H1 (cell line): ENCODE measurements at regions not wholly inside any gene's neighbourhood (a gene's known extent, or its start where the extent isn't known, plus 50 kb on each side); places are given as distances from the start of the nearest gene placed in this dataset.

ENCODE experiments used
- EZH2 ChIP-seq: fragments of 200-600 bp; sonication (generic); IDR thresholded peaks from 2 replicates; pipeline ENCODE4 v1.7.1; 2012; ENCODE audit warnings: low read depth, mild to moderate bottlenecking, moderate library complexity, low read length, inconsistent platforms; ENCODE audit not compliant: severe bottlenecking
- POLR2A ChIP-seq, 2 experiments: IDR thresholded peaks; 1 replicate in 1 of 2; 2 replicates in 1 of 2; pipeline ENCODE4 v1.6.1; 2011; ENCODE audit warnings: low read depth in 2 of 2, low read length in 2 of 2, mild to moderate bottlenecking in 2 of 2; ENCODE audit errors: control extremely low read depth in 1 of 2
- RFX5 ChIP-seq: IDR thresholded peaks from 2 replicates; pipeline ENCODE4 v1.6.1; 2011; ENCODE audit warnings: low read depth, low read length, improper control_type of control experiment, borderline replicate concordance
- SP4 ChIP-seq: IDR thresholded peaks from 2 replicates; pipeline ENCODE4 v1.6.1; 2012; ENCODE audit warnings: low read length, inconsistent platforms
- SRF ChIP-seq: IDR thresholded peaks from 2 replicates; pipeline ENCODE4 v1.6.1; 2011; ENCODE audit warnings: mild to moderate bottlenecking, low read depth, low read length, moderate library complexity

GRCh38 chr18:70491734-70492348 lies 203.0 kb downstream of the SOCS6 start:
- TF ChIP-seq POLR2A (IDR thresholded peaks at IDR 0.05; ENCODE audit: control extremely low read depth in 1 of 2, low read depth in 2 of 2, low read length in 2 of 2) (no peak), RFX5 (no peak), EZH2 (no peak), SP4 (no peak), SRF (no peak)
